ENCODE measurements at regions not wholly inside any gene's neighbourhood (a gene's known extent, or its start where the extent isn't known, plus 50 kb on each side); places are given as distances from the start of the nearest gene placed in this dataset.
"Not testable (repeated sequence)": the region's sequence is repeated elsewhere in the genome, so short reads cannot be mapped to it uniquely, and the experiment has no call there.

GRCh38 chr4:116536024-116536423 lies 549.4 kb downstream of the TRAM1L1 start:
- DNase-seq: not testable (repeated sequence)

- DNase-seq: no peak
Measured at GRCh38 chr4:116531870-116532269, 553.5 kb downstream of the TRAM1L1 start.

- DNase-seq: no peak
Measured at GRCh38 chr4:116531026-116531425, 554.4 kb downstream of the TRAM1L1 start.

- DNase-seq: no peak
Measured at GRCh38 chr4:116530048-116530447, 555.3 kb downstream of the TRAM1L1 start.

GRCh38 chr4:116529129-116529528 lies 556.2 kb downstream of the TRAM1L1 start:
- DNase-seq: no peak

- DNase-seq: no peak
Measured at GRCh38 chr4:116522922-116523321, 562.5 kb downstream of the TRAM1L1 start.

DNA sequence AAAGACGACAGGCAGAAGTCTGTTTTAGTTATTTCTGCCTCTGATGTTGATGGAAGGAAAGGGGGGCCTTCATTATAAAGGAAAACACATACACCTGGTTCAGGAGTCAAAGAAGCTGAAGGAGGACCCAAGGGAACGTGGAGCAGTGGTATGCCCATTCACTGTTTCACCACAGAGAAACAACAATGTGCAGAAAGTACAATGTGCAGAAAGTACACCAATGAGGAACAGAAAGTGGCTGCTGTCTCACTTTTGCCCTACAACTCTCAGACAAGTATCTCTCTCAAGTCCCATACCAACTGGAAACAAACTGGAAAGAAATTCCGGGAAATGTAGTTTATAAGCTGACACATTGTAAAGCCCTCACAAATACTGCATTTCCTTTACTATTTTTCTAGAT lies 564.5 kb downstream of the TRAM1L1 start:
- no peak for DNase-seq

- no peak for DNase-seq
Measured at GRCh38 chr4:116516711-116517110, 568.7 kb downstream of the TRAM1L1 start.

- no peak for DNase-seq
Measured at GRCh38 chr4:116515959-116516358, 569.4 kb downstream of the TRAM1L1 start.

DNA sequence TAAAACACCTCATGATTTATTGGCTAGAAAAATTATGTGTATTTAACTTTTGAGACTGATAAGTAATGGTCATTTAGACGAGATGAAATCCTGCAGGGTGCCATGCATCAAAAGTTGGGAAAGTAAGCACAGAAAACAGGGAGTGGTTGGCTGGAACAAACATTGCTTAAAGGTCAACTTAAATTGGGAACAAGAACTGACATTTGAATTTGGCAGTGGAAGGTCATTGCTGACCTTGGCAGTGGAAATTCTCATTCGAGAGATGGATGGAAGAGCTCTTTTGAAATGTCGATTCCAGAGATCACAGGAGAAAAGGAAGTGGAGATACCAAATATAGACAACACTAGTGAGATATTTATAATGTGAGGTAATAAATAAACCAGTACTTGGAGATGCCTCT lies 572.8 kb downstream of the TRAM1L1 start:
- DNase-seq: no peak

DNA sequence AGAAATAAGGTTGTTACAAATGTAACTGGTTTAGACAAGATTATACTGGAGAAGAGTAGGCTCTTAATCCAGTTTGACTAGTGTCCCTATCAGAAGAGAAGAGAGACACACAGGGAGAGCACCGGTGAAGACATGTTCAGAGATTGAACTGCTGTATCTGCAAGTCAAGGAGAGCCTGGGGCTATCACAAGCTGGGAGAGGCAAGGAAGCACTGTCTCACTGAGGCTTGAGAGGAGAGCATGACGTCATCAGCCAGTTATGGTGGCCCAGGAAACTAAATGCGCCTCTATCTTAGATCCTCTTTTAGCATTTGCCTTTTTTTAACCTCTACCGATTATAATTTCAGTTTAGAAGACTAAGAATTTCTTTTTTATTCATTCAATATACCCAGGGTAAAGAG lies 583.4 kb downstream of the TRAM1L1 start:
- DNase-seq: no peak

DNA sequence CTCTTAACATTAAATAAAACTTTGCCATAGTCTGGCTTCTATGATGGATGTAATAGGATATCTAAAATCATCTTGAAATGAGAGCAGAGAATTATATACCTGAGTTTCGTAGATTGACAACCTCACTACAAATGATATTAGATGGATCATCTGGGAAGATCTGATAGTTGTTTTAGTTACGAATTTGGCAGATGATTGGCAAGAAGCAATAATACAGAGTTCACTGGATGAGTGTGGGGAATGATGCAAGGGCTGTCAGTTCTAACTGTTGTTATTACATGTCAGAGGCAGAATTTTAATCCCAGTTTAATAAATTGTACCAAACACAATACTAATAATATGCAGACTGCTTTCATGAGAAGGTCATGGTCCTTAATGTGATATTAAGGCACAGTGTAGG lies 585.2 kb downstream of the TRAM1L1 start:
- DNase-seq: no peak

DNA sequence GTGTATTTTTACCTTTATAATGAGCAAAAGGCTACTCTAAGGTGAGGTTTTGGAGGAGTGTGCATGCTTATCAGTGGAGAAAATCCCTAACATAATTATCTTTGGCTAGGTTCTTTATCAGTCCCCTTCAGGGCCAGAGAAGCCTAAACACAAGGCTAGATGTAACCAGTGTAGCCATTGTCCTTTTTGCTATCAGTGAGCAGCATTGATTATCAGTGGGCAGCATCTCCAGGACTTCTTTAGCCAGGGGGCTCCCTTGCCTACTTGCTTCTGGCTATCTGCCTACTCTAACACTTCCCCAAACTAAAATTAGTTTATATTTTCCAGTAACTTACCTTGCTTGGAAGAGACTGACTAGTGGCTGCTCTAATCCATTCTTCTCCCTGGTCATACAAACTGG lies 595.6 kb downstream of the TRAM1L1 start:
- DNase-seq: no peak

GRCh38 chr4:116486401-116486800 lies 599.0 kb downstream of the TRAM1L1 start:
- no peak for DNase-seq

DNA sequence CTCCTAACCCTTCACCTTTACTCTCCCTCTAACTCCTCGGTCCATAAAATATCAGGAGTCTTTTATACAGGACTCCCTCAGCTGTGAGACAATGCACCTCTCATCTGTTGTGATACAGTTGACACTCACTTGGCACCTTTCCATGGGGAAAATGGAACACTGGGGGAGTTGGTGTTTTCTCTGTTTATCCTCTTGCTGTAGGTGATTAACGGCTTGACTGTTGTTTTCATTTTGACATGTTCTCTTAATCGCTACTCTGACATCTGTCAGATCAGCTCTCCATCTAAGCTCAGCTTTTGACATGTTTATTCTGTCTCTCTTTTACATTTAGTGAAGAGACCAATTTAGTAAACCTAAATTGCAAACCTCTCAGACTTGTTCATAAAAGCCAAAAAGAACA lies 604.8 kb downstream of the TRAM1L1 start:
- DNase-seq: no peak

DNA sequence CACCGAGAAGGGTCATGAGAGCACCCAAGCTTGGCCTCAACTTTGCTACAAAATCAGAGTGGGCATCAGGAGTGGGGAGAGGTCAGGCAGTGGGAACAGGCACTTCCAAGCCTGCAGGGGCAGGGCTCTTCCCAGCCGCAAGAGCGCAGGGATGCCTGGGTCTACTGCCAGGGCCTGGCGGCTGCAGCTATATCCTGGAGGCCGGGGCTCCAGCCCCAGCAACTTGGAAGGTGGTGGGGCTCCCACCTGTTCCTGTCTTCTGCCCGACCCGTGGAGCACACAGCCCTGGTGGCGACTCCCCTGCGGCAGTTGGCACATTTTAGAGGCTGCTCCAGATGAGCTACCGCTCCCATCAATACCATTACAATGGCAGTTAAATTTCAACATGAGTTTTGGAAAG lies 607.0 kb downstream of the TRAM1L1 start:
- no peak for DNase-seq

- no peak for DNase-seq
Measured at GRCh38 chr4:116469582-116469981, 615.8 kb downstream of the TRAM1L1 start.

GRCh38 chr4:116453127-116453526 lies 632.2 kb downstream of the TRAM1L1 start:
- no peak for DNase-seq

GRCh38 chr4:116449764-116450163 lies 635.6 kb downstream of the TRAM1L1 start:
- DNase-seq: no peak

DNA sequence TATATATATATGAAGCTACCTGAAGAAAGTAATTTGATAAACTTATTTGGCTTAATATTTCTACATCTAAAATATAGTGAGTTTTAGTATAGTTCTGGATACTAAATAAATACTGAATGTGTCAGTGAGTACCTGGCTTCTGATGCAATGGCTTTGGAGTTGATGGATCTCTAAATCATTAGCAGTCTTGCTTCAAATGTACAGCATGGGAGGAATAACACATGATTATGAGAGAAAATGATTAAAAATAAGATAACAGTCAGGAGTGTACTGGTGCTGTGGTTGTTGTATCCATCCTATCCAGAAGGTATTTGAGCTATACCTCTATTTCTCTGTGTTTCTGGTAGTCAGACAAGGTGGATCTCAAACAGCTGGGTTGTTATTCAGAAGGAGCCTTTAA lies 641.3 kb downstream of the TRAM1L1 start:
- no peak for DNase-seq

DNA sequence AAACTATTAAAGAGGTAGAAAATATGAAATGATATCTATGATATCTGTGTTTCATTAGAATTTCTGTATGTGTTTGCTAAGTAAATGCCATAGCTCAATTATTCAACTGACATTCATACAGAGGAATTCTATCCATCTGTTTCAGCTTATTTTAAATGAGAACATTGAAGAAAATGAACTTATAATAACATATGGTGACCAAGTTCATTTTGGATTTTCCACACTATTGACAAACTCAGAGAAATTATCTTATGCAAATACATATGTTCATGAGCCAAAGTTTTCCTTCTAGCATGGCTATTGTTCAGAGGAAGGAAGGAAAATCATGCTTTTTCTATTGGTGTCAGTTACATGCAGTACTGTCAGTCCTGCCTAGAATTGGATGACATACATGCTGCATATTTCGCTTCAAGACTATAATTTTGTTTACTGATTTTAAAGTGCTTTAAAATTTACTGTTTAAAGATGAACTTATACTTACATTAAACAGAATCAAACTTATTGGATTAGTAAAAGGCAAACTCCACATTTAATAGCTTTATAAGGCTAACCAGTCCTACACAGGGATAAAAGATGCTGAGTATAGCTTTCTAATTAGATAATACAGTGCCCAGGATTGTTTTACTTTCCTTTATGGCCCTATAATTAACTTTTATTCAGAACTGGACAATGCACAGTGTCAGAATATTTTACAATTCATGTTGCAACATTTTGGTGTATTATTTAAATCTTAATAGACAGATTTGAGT lies 646.2 kb downstream of the TRAM1L1 start:
- DNase-seq: no peak

- no peak for DNase-seq
Measured at GRCh38 chr4:116438417-116438816, 647.0 kb downstream of the TRAM1L1 start.

DNA sequence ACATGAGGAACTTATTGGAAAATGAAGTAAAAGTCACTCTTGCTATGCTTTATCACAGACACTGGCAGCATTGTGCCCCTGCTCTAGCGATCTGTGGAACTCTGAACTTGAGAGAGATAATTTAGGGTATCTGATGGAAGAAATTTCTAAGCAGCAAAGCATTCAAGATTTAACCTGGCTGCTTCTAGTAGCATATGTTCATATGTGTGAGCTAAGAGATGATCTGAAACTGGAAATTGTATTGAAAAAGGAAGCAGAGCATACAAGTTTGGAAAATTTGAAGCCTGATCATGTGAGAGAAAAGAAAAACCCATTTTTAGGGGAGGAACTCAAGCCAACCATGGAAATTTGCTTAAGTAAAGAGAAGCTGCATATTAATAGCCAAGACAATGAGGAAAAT lies 657.7 kb downstream of the TRAM1L1 start:
- no peak for DNase-seq

- DNase-seq: no peak
Measured at GRCh38 chr4:116413222-116413621, 672.2 kb downstream of the TRAM1L1 start.

- no peak for DNase-seq
Measured at GRCh38 chr4:116401293-116401692, 684.1 kb downstream of the TRAM1L1 start.

Measured in activated CD8-positive, alpha-beta memory T cell treated with anti-CD3 and anti-CD28 coated beads for 24 hours (primary cell).